A673 (cell line): ENCODE measurements at regions not wholly inside any gene's neighbourhood (a gene's known extent, or its start where the extent isn't known, plus 50 kb on each side); places are given as distances from the start of the nearest gene placed in this dataset.

Experiments
- BruUV-seq: library from RNA; stranded (reverse); fragments of 400-500 nt; replicated peaks from 2 replicates; lab custom pipeline; 2021; lab: Mats Ljungman, UMichigan
- CTCF ChIA-PET: fragments of 300-600 bp; sonication (Branson Sonifier 250); formaldehyde crosslinking; loops from one replicate; lab custom pipeline; 2022; ENCODE audit warnings: antibody characterized with exemption; lab: Charles Lee
- POLR2A ChIA-PET: fragments of 300-600 bp; sonication (Branson Sonifier 250); formaldehyde crosslinking; loops from one replicate; lab custom pipeline; 2022; ENCODE audit warnings: antibody characterized with exemption; ENCODE audit not compliant: low non-redundant PET; lab: Charles Lee
- DNase-seq: peaks from one replicate; pipeline ENCODE4 v3.0.0-alpha.2; 2015; ENCODE audit warnings: low spot score
- H3K27ac ChIP-seq: fragments of 200-600 bp; sonication (generic); 2 replicates; pipeline ENCODE4 v1.5.1; 2016; ENCODE audit warnings: mixed run types, low read depth, mild to moderate bottlenecking, mixed read lengths, antibody characterized with exemption, low read length; ENCODE audit not compliant: poor library complexity, severe bottlenecking
- H3K27me3 ChIP-seq: fragments of 200-600 bp; sonication (generic); replicated peaks from 2 replicates; pipeline ENCODE4 v1.6.1; 2017; ENCODE audit warnings: mixed run types, low read depth, mild to moderate bottlenecking, mixed read lengths, antibody characterized with exemption, low read length; ENCODE audit not compliant: insufficient read depth, poor library complexity
- H3K36me3 ChIP-seq: fragments of 200-600 bp; sonication (generic); 2 replicates; pipeline ENCODE4 v1.6.1; 2016; ENCODE audit warnings: mixed run types, mild to moderate bottlenecking, mixed read lengths, antibody characterized with exemption, low read length; ENCODE audit not compliant: insufficient read depth, poor library complexity, severe bottlenecking
- H3K4me1 ChIP-seq: fragments of 200-600 bp; sonication (generic); 2 replicates; pipeline ENCODE4 v1.6.1; 2017; ENCODE audit warnings: mixed run types, mild to moderate bottlenecking, mixed read lengths, antibody characterized with exemption, low read length; ENCODE audit not compliant: insufficient read depth, poor library complexity, severe bottlenecking
- H3K4me3 ChIP-seq: fragments of 200-600 bp; sonication (generic); 2 replicates; pipeline ENCODE4 v1.5.1; 2016; ENCODE audit warnings: low read depth, mixed run types, mild to moderate bottlenecking, mixed read lengths, low read length; ENCODE audit not compliant: poor library complexity, severe bottlenecking
- H3K9me3 ChIP-seq: fragments of 200-600 bp; sonication (generic); 2 replicates; pipeline ENCODE4 v1.6.1; 2016; ENCODE audit warnings: mixed run types, low read depth, mild to moderate bottlenecking, mixed read lengths, antibody characterized with exemption, low read length; ENCODE audit not compliant: poor library complexity, severe bottlenecking
- CTCF ChIP-seq: fragments of 300-800, 200-600 bp; sonication (generic); conservative IDR thresholded peaks from 2 replicates; pipeline ENCODE4 v1.5.1; 2017; ENCODE audit warnings: low read depth, mild to moderate bottlenecking, antibody characterized with exemption, low read length, moderate library complexity, mixed read lengths
- EZH2 ChIP-seq: fragments of 200-600 bp; sonication (generic); IDR thresholded peaks from 2 replicates; pipeline ENCODE4 v1.6.1; 2017; ENCODE audit warnings: borderline replicate concordance, low read depth, mild to moderate bottlenecking, mixed read lengths, antibody characterized with exemption, low read length; ENCODE audit not compliant: poor library complexity, severe bottlenecking
- intact Hi-C: fragments of 100-400 bp; cut with micrococcal nuclease; formaldehyde crosslinking; loops from one replicate; pipeline ENCODE4 v1.10.0; 2022; ENCODE audit not compliant: unreplicated experiment

DNA sequence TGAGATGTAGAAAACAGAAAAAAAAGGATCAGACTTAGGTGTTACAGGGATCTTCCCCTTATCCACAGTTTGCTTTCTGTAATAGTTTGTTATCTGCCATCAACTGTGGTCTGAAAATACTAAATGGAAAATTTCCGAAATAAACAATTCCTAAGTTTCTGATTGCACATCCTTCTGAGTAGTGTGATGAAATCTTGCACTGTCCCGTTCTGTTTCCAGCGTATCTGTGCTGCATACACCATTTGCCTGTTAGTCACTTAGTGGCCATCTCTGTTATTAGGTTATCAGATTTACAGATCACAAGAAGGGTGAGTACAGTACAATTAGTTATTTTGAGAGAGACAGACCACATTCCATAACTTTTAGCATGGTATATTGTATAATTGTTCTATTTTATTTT is 185.6 kb upstream of the CPHXL start:
- intact Hi-C loops = no loop called here
- BruUV-seq = no TSS peak
- H3K27ac ChIP-seq = no peak overlapping the region
- no peaks in the 10 kb centered on the region for H3K4me1 ChIP-seq
- no peaks in the 10 kb centered on the region for H3K36me3 ChIP-seq
- POLR2A ChIA-PET = no interaction called here
- H3K9me3 ChIP-seq = no peaks in the 10 kb centered on the region
- TF ChIP-seq CTCF (no peak), EZH2 (no peak)
- no peak for DNase-seq
- CTCF ChIA-PET = no interaction called here
- H3K4me3 ChIP-seq = no peak overlapping the region
- peaks cover 14% of the 10 kb centered on the region for H3K27me3 ChIP-seq

DNA sequence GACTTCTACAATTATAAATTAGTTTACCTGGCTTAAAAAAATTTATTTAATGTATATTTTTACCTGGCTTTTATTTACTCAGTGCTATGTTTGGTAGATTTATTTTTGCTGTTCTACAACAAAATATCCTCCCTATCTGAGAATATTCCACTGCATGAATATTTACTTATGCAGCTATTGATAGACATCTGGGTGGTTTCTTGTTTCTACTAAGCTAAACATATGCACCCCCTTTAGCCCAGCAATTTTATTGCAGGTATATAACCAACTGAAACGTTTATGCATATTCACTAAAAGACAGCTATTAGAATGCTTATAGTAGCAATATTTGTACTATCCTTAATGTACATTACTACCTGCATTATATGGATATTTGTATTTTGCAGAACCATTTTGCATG is 187.7 kb upstream of the CPHXL start:
- POLR2A ChIA-PET = no interaction called here
- no peak overlapping the region for H3K4me3 ChIP-seq
- H3K36me3 ChIP-seq = no peaks in the 10 kb centered on the region
- peaks cover 11% of the 10 kb centered on the region for H3K27me3 ChIP-seq
- TF ChIP-seq CTCF = no peak
- no peak for TF ChIP-seq EZH2
- no peak for DNase-seq
- H3K9me3 ChIP-seq = no peaks in the 10 kb centered on the region
- no peak overlapping the region for H3K27ac ChIP-seq
- intact Hi-C loops = no loop called here
- H3K4me1 ChIP-seq = no peaks in the 10 kb centered on the region
- CTCF ChIA-PET = no interaction called here
- BruUV-seq = no TSS peak

DNA sequence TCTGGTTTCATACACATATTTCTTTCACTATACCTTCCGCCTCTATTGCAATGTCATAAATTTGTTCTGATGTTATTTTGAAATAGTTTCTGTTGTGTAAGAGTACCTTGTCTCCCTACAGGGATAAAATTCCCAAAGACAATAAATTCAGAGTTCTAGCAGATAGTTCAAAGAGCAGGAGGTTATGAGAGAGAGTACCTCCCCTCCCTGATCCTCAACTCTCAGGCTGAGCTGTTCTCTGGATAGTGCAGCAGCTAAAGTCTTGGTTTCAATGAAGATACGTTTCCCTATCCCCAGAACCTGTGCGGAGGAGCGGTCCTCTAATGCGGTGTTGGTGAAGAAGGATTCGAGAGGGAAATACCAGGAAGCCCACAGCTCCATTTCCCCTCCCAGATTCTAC is 190.2 kb upstream of the CPHXL start:
- DNase-seq = no peak
- ChIA-PET CTCF (no interaction called here), POLR2A (no interaction called here)
- TF ChIP-seq EZH2 = no peak
- no peak for TF ChIP-seq CTCF
- Histone ChIP-seq H3K9me3 (no peaks in the 10 kb centered on the region), H3K4me3 (no peak overlapping the region), H3K27me3 (peaks cover 13% of the 10 kb centered on the region), H3K36me3 (no peaks in the 10 kb centered on the region), H3K27ac (no peak overlapping the region), H3K4me1 (no peaks in the 10 kb centered on the region)
- intact Hi-C loops = no loop called here
- no TSS peak for BruUV-seq
